Glutamatergic neuron (in vitro differentiated cells): ENCODE measurements at regions not wholly inside any gene's neighbourhood (a gene's known extent, or its start where the extent isn't known, plus 50 kb on each side); places are given as distances from the start of the nearest gene placed in this dataset.

ENCODE experiments used
- DNase-seq: peaks from one replicate; pipeline ENCODE4 v3.0.0; 2022
- H3K27ac Mint-ChIP-seq: one replicate; pipeline ENCODE4 v1.8.0; 2020; ENCODE audit warnings: mild to moderate bottlenecking, mixed read lengths, inconsistent platforms; ENCODE audit not compliant: unreplicated experiment
- H3K27me3 Mint-ChIP-seq: one replicate; pipeline ENCODE4 v1.8.0; 2020; ENCODE audit warnings: mild to moderate bottlenecking, moderate library complexity, mixed read lengths, inconsistent platforms; ENCODE audit not compliant: unreplicated experiment
- H3K36me3 Mint-ChIP-seq: one replicate; pipeline ENCODE4 v1.8.0; 2020; ENCODE audit warnings: mild to moderate bottlenecking, mixed read lengths, inconsistent platforms; ENCODE audit not compliant: unreplicated experiment
- H3K4me1 Mint-ChIP-seq: one replicate; pipeline ENCODE4 v1.8.0; 2020; ENCODE audit warnings: mild to moderate bottlenecking, low read depth, mixed read lengths, inconsistent platforms; ENCODE audit not compliant: unreplicated experiment
- H3K4me3 Mint-ChIP-seq: one replicate; pipeline ENCODE4 v1.8.0; 2020; ENCODE audit warnings: mild to moderate bottlenecking, mixed read lengths, inconsistent platforms; ENCODE audit not compliant: unreplicated experiment
- H3K9me3 Mint-ChIP-seq: one replicate; pipeline ENCODE4 v1.8.0; 2020; ENCODE audit warnings: mild to moderate bottlenecking, moderate library complexity, mixed read lengths, inconsistent platforms; ENCODE audit not compliant: unreplicated experiment
- TF ChIP-seq, protein P1 (sequence below): fragments of 200-600 bp; sonication (generic); IDR thresholded peaks from one replicate; pipeline ENCODE4 v1.5.0; 2021; ENCODE audit not compliant: partially characterized antibody, unreplicated experiment

DNA sequence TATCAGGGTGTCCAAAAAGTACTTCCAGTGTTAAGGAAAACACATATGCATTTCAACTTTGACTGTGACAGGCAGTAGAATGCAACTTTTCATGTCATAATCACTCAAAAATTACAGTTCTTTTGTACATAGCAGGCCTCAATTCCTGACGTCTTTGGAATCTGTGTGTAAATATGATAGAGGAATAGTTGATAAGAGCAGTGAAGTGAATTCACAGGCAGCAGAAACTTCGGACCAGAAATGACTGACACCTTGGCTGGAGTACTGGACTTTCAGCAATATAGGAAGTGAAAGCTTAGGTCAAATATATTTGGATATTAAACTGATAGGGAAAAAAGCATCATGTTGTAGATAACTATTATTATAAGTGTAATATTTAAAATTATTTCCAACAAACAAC is 1741.2 kb upstream of the PCDH20 start:
- Mint-ChIP-seq H3K9me3 (no peaks in the 10 kb centered on the region), H3K4me1 (peaks cover 5% of the 10 kb centered on the region), H3K27me3 (no peaks in the 10 kb centered on the region), H3K36me3 (no peaks in the 10 kb centered on the region), H3K4me3 (no peak overlapping the region), H3K27ac (no peak overlapping the region)
- DNase-seq: no peak
- TF ChIP-seq, protein P1, sequence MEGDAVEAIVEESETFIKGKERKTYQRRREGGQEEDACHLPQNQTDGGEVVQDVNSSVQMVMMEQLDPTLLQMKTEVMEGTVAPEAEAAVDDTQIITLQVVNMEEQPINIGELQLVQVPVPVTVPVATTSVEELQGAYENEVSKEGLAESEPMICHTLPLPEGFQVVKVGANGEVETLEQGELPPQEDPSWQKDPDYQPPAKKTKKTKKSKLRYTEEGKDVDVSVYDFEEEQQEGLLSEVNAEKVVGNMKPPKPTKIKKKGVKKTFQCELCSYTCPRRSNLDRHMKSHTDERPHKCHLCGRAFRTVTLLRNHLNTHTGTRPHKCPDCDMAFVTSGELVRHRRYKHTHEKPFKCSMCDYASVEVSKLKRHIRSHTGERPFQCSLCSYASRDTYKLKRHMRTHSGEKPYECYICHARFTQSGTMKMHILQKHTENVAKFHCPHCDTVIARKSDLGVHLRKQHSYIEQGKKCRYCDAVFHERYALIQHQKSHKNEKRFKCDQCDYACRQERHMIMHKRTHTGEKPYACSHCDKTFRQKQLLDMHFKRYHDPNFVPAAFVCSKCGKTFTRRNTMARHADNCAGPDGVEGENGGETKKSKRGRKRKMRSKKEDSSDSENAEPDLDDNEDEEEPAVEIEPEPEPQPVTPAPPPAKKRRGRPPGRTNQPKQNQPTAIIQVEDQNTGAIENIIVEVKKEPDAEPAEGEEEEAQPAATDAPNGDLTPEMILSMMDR: no peak

DNA sequence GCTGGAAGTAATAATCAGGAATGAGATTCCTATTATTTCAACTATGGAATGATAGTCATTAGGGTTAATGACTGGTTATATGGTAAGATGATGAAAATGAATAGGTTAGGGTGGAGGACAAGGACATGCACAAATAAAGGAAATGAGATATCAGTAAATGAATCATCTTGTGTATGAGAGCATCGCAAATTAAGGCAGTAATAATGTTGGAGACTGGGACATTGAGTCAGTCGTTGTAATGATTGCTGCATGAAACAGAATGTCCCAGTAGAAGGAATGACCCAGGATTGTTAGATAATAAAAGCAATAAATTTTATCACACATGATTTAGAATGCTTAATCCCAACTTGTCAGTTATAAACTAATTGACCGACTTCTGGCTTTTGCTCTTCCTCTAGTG is 1733.7 kb upstream of the PCDH20 start:
- peaks cover 9% of the 10 kb centered on the region for H3K36me3 Mint-ChIP-seq
- no peak for DNase-seq
- H3K27ac Mint-ChIP-seq: no peak overlapping the region
- H3K4me3 Mint-ChIP-seq: no peak overlapping the region
- H3K27me3 Mint-ChIP-seq: no peaks in the 10 kb centered on the region
- H3K4me1 Mint-ChIP-seq: no peaks in the 10 kb centered on the region
- H3K9me3 Mint-ChIP-seq: peaks cover 2% of the 10 kb centered on the region
- TF ChIP-seq, protein P1: no peak

DNA sequence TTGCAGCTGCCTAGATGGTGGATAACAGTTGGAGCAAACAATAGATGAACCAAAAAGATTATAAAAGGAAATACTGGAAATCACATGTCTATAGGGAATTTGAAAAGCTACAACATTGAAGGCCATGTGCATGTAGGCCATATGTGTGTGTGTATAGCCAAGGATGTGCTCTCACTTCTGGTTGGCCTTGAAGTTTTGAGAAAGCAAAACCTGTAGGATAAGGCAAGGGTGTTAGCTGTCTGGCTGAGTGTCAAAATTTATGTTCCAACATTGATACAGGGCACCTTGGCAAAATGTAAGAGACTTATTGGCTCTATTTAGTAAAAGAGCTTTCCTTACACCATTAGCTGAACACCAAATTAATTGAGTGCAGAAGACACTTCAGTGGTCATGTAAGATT is 1723.6 kb upstream of the PCDH20 start:
- H3K27me3 Mint-ChIP-seq: no peaks in the 10 kb centered on the region
- H3K4me3 Mint-ChIP-seq: no peak overlapping the region
- TF ChIP-seq, protein P1: no peak
- DNase-seq: no peak
- H3K4me1 Mint-ChIP-seq: no peaks in the 10 kb centered on the region
- no peaks in the 10 kb centered on the region for H3K36me3 Mint-ChIP-seq
- H3K27ac Mint-ChIP-seq: no peak overlapping the region
- H3K9me3 Mint-ChIP-seq: no peaks in the 10 kb centered on the region

DNA sequence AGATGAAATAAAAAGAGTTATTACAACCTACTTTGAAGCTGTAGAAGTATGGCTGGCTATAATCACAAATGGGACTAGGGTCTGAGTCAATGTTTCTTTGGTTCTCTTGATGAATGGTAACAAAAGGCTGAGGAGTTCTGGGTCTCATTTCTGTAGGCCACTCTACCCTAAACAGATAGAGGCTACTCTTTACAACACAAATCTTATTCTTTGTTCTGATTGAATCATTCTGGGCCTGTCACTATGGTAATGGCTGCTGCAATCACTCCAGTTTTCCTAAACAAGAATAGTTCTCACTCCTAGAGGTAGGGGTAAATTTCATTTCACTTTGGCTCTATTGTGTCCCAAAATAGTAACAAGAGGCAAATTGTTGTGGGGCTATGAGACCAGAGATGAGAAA is 1714.3 kb upstream of the PCDH20 start:
- TF ChIP-seq, protein P1: no peak
- Mint-ChIP-seq H3K36me3 (no peaks in the 10 kb centered on the region), H3K4me1 (no peaks in the 10 kb centered on the region), H3K4me3 (no peak overlapping the region), H3K9me3 (no peaks in the 10 kb centered on the region), H3K27ac (no peak overlapping the region), H3K27me3 (peaks cover 1% of the 10 kb centered on the region)
- DNase-seq: no peak

DNA sequence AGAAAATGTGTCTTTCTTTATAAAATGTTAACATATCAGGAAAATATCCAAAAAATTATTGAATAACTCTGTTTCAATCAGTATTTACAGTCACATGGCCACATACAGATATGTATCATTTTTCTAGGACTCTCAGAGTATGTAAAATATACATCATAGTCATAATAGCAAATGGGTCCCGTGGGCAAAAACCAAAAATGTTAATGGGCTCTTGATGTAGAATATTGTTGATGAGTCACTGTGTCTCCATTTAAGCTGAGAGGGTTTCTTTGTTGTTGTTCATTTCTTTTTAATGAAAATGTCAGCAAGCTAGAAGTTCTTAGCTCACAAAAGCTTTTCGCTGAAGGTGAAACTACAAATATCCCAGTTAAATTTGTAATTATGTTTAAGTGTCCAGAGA is 1713.1 kb upstream of the PCDH20 start:
- TF ChIP-seq, protein P1: no peak
- H3K9me3 Mint-ChIP-seq: no peaks in the 10 kb centered on the region
- H3K4me1 Mint-ChIP-seq: no peaks in the 10 kb centered on the region

More for the DNA sequence above, 1713.1 kb upstream of the PCDH20 start:
- no peak overlapping the region for H3K4me3 Mint-ChIP-seq
- no peak for DNase-seq
- peaks cover 1% of the 10 kb centered on the region for H3K27me3 Mint-ChIP-seq
- no peak overlapping the region for H3K27ac Mint-ChIP-seq
- H3K36me3 Mint-ChIP-seq: no peaks in the 10 kb centered on the region
